Muscle of leg (tissue), 3 donors: ENCODE measurements at regions not wholly inside any gene's neighbourhood (a gene's known extent, or its start where the extent isn't known, plus 50 kb on each side); places are given as distances from the start of the nearest gene placed in this dataset.

Experiments used
- DNase-seq: peaks from one replicate; pipeline ENCODE4 v3.0.0; 2013
- H3K27ac ChIP-seq: one replicate; pipeline ENCODE4 v1.5.1; 2013; ENCODE audit warnings: mild to moderate bottlenecking, low read length, control low read depth
- H3K27me3 ChIP-seq: one replicate; pipeline ENCODE4 v1.6.1; 2013; ENCODE audit warnings: low read length; ENCODE audit not compliant: control insufficient read depth, insufficient read depth
- H3K36me3 ChIP-seq: one replicate; pipeline ENCODE4 v1.6.1; 2013; ENCODE audit warnings: low read length; ENCODE audit not compliant: control insufficient read depth, insufficient read depth
- H3K4me1 ChIP-seq: one replicate; pipeline ENCODE4 v1.6.1; 2013; ENCODE audit warnings: low read length; ENCODE audit not compliant: control insufficient read depth, insufficient read depth
- H3K4me3 ChIP-seq: one replicate; pipeline ENCODE4 v1.5.1; 2013; ENCODE audit warnings: low read length, control low read depth
- H3K9me3 ChIP-seq: replicated peaks from 2 replicates; pipeline ENCODE4 v1.6.1; 2013; ENCODE audit warnings: low read depth, low read length; ENCODE audit not compliant: control insufficient read depth
- WGBS: methylation state at CpG from one replicate; pipeline ENCODE4 v1.1.5; 2013; ENCODE audit warnings: missing lambda C conversion rate; ENCODE audit not compliant: insufficient coverage; 5-methylcytosine and 5-hydroxymethylcytosine counted together

DNA sequence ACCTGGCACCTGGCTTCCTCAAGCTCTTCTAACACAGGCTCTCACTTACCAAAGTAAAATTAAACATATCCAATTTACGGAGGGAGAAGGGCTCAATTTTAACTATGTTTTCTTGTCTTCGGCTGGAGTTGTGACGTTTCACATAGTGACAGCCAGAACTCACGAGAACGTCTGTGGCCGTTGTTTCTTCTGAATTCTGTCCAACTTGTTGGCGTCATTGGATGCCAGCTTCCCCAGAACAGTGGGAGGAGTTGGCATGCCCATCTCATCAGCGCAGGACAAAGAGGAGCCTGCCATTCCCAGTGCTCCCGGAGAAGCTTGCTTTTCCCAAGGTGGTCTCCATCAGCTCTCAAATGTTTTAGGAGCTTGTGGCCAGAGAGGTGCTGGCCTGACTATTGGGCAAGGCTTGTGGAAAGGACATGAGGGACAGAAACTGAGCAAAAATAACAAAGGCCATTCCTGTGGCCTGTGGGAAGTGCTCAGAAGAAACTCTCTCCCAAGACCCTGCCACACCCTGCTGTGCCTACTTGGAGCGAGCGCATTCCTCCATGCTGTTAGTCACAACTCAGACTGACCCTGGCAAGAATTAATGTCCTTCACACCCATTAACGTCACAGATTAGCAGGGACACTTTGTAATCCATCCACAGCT is 265.4 kb upstream of the CDH4 start:
- peaks cover 15% of the 10 kb centered on the region for H3K4me1 ChIP-seq
- no peak overlapping the region for H3K4me3 ChIP-seq
- no peak overlapping the region for H3K27ac ChIP-seq
- H3K36me3 ChIP-seq: no peaks in the 10 kb centered on the region
- no peaks in the 10 kb centered on the region for H3K27me3 ChIP-seq
- no peak for DNase-seq
- H3K9me3 ChIP-seq: no peaks in the 10 kb centered on the region
- 83% methylated on average over 9 of the region's 12 CpGs for WGBS

DNA sequence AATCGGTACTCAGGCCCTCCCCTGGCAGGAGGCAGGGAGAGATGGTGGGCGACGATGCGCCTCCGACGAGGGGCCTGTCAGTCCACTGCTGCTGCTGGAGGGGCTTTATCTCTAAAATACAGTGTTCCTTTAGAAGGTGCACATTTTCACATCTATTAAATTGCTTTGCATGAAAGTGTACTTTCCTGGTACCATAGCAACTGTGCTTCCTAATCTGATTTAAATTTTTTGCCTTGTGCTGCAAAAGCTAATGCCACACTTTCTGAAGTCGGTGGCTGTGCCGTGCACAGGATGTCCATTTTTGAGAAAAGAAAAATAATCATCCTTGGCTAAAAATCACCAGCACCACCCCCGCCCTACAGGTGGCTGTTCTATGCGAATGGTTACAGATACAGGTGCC is 262.0 kb upstream of the CDH4 start:
- 62% methylated on average over 10 of the region's 10 CpGs for WGBS
- H3K4me3 ChIP-seq: no peak overlapping the region

DNA sequence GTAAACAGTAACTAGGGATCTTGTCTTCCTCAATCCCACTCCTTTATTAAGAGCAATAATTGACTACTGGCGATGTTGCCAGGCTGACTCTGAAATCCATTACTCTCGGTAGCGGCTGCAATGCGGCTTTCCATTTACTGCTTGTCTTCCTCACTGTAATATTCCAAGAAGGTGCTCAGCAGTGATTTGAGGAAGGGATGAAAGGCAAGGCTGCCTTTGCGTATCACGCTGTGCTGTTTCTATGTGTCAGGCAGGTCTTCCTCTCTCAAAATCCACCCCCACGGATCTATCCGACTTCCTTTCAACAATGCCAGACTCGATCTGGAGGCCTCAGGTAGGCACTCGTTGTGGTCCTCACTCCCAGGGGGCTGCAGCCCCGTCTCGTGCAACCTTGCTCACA is 261.4 kb upstream of the CDH4 start:
- H3K9me3 ChIP-seq: no peaks in the 10 kb centered on the region
- H3K4me1 ChIP-seq: peaks cover 8% of the 10 kb centered on the region
- DNase-seq: no peak
- H3K27ac ChIP-seq: no peak overlapping the region
- 67% methylated on average over 8 of the region's 12 CpGs for WGBS
- no peak overlapping the region for H3K4me3 ChIP-seq
- H3K27me3 ChIP-seq: no peaks in the 10 kb centered on the region
- H3K36me3 ChIP-seq: no peaks in the 10 kb centered on the region

More for the DNA sequence above, 262.0 kb upstream of the CDH4 start:
- H3K27ac ChIP-seq: no peak overlapping the region
- H3K27me3 ChIP-seq: no peaks in the 10 kb centered on the region
- no peaks in the 10 kb centered on the region for H3K9me3 ChIP-seq
- no peak for DNase-seq
- no peaks in the 10 kb centered on the region for H3K36me3 ChIP-seq
- peaks cover 8% of the 10 kb centered on the region for H3K4me1 ChIP-seq

DNA sequence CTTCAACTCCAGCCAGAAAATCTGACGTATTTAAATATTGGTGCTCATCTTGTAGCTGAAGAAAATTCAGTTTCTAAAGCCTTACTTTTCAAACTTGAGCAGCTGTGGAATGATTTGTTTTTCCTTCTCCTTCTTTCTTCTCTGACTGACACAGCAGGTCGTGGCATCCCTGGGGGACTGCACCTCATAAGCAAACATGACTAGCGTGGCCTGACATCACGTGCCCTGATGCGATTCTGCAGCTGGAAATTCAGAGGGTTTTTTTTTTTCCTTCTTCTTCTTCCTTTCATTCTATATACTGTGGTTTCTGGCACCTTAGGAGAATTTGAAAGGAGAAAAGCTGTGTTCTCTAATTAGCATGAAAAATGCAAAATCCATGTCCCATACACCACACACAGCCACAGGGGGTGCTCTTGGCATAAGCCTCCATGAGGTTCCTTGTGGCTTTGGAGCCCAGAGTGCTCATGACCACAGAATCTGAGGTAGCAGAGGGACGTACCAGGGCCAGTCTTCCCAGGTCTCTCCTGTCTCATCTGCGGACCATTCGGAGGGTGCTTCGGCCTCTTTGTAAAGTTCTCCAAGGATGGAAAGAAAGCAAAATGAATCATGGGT is 258.5 kb upstream of the CDH4 start:
- H3K27me3 ChIP-seq: no peaks in the 10 kb centered on the region
- H3K36me3 ChIP-seq: no peaks in the 10 kb centered on the region
- H3K4me1 ChIP-seq: peaks cover 3% of the 10 kb centered on the region
- no peak overlapping the region for H3K27ac ChIP-seq
- no peaks in the 10 kb centered on the region for H3K9me3 ChIP-seq
- no peak overlapping the region for H3K4me3 ChIP-seq
- WGBS: 75% methylated on average over 4 of the region's 9 CpGs
- DNase-seq: peak; percentile 26

DNA sequence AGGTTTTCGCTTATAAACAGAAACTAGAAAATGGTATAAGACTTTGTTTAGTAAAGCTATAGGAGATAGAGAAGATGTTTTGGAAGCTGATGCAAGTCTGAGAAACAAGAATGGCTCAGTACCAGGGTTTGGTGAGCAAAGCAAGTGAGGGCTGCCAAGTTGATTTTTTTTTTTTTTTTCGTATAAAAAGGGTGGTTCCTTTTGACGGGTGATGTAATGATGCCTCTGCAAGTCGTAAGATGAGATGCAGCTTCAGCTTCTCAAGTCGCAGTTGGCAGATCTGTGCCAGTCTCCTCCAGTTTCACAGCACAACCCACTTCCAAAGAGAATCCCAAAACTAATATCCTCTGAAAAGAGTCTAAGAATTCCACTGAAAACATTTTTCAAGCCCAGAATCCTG is 252.8 kb upstream of the CDH4 start:
- Histone ChIP-seq H3K4me1 (no peaks in the 10 kb centered on the region), H3K27me3 (no peaks in the 10 kb centered on the region), H3K36me3 (no peaks in the 10 kb centered on the region), H3K4me3 (no peak overlapping the region), H3K9me3 (no peaks in the 10 kb centered on the region), H3K27ac (no peak overlapping the region)
- WGBS: no CpG with 5 or more reads among the region's 5 CpGs
- DNase-seq: no peak

DNA sequence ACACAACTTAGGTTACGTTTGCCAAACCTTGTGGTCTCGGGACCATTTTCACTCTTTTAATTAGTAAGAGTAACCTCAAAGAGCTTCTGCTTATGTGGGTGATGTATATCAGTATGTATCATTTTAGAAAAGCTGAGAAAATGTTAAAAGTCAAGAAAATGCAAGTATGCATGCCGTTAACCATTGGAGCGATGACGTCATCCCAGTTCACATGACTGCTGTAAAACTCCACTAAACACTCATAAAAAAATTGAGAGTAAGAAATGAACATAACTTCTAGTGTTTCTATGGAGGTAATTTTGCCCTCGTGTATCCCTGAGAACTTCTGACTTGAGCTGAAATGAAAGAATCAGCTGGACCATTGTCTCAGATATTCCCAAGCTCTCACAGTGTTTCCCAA is 250.0 kb upstream of the CDH4 start:
- H3K27me3 ChIP-seq: no peaks in the 10 kb centered on the region
- H3K4me3 ChIP-seq: no peak overlapping the region
- no peaks in the 10 kb centered on the region for H3K4me1 ChIP-seq
- H3K36me3 ChIP-seq: no peaks in the 10 kb centered on the region
- no peak overlapping the region for H3K27ac ChIP-seq
- WGBS: no CpG with 5 or more reads among the region's 6 CpGs
- H3K9me3 ChIP-seq: no peaks in the 10 kb centered on the region
- DNase-seq: no peak

- no peaks in the 10 kb centered on the region for H3K27me3 ChIP-seq
- no peak overlapping the region for H3K27ac ChIP-seq
- peaks cover 4% of the 10 kb centered on the region for H3K4me1 ChIP-seq
- no peak overlapping the region for H3K4me3 ChIP-seq
- DNase-seq: no peak
- peaks cover 2% of the 10 kb centered on the region for H3K9me3 ChIP-seq
- 35% methylated on average over 2 of the region's 5 CpGs for WGBS
- H3K36me3 ChIP-seq: no peaks in the 10 kb centered on the region
These were observed 237.6 kb upstream of the CDH4 start for GRCh38 chr20:61014491-61014890.

DNA sequence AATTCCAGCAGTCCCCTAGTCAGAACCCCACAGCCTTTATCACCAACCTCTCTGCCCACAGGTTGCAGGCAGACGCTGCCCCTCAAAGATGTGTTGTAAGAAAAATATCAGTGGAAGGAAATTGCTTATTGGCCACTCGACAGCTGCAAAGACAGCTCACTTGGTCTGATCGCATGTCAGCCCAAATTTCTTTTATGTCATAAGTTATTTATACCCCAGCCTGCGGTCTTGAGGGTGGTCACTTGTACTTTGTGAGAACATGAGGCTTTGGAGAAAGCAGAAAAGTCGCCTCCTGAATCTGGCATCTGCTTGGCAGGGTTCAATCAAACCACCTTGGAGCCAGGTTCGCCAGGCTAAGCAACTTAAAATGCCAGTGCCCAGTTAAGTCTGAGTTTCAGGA is 236.5 kb upstream of the CDH4 start:
- 56% methylated on average over 4 of the region's 6 CpGs for WGBS
- Histone ChIP-seq H3K36me3 (no peaks in the 10 kb centered on the region), H3K4me3 (no peak overlapping the region), H3K4me1 (peaks cover 4% of the 10 kb centered on the region), H3K27ac (no peak overlapping the region), H3K27me3 (no peaks in the 10 kb centered on the region), H3K9me3 (peaks cover 2% of the 10 kb centered on the region)
- no peak for DNase-seq

- peaks cover 4% of the 10 kb centered on the region for H3K4me1 ChIP-seq
- H3K27me3 ChIP-seq: no peaks in the 10 kb centered on the region
- peaks cover 2% of the 10 kb centered on the region for H3K9me3 ChIP-seq
- H3K27ac ChIP-seq: no peak overlapping the region
- H3K36me3 ChIP-seq: no peaks in the 10 kb centered on the region
- H3K4me3 ChIP-seq: no peak overlapping the region
- WGBS: 95% methylated on average over 8 of the region's 14 CpGs
- no peak for DNase-seq
These were observed 232.7 kb upstream of the CDH4 start for GRCh38 chr20:61019322-61019721.

DNA sequence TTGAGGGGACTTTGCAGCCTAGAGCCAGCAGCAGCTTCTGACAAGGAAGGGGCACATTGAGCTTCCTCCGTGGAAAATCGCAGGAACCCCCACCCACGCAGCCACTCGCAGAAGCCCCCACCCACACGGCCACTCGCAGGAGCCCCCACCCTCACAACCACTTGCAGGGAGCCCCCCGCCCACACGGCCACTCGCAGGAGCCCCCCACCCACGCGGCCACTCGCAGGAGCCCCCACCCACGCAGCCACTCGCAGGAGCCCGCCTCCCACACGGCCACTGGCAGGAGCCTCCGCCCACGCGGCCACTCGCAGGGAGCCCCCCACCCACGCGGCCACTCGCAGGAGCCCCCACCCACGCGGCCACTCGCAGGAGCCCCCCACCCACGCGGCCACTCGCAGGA is 228.4 kb upstream of the CDH4 start:
- H3K4me1 ChIP-seq: no peaks in the 10 kb centered on the region
- DNase-seq: no peak
- WGBS: 80% methylated on average over 1 of the region's 29 CpGs
- H3K27ac ChIP-seq: no peak overlapping the region
- no peak overlapping the region for H3K4me3 ChIP-seq
- H3K36me3 ChIP-seq: no peaks in the 10 kb centered on the region
- peaks cover 2% of the 10 kb centered on the region for H3K9me3 ChIP-seq
- H3K27me3 ChIP-seq: no peaks in the 10 kb centered on the region

GRCh38 chr20:61024390-61024789 is 227.7 kb upstream of the CDH4 start:
- Histone ChIP-seq H3K4me3 (no peak overlapping the region), H3K4me1 (no peaks in the 10 kb centered on the region), H3K9me3 (no peaks in the 10 kb centered on the region), H3K36me3 (no peaks in the 10 kb centered on the region), H3K27me3 (no peaks in the 10 kb centered on the region), H3K27ac (no peak overlapping the region)
- WGBS: 85% methylated on average over 9 of the region's 11 CpGs
- DNase-seq: no peak
